B cell (primary cell): ENCODE measurements at regions not wholly inside any gene's neighbourhood (a gene's known extent, or its start where the extent isn't known, plus 50 kb on each side); places are given as distances from the start of the nearest gene placed in this dataset.

Source experiments
- CTCF ChIP-seq: fragments of 200-600 bp; IDR thresholded peaks from one replicate; pipeline ENCODE4 v1.8.0; 2022; ENCODE audit warnings: antibody characterized with exemption, mild to moderate bottlenecking
- EZH2 ChIP-seq: IDR thresholded peaks from 2 replicates; pipeline ENCODE4 v1.6.1; 2012; ENCODE audit warnings: borderline replicate concordance, low read depth, mild to moderate bottlenecking, moderate library complexity, low read length; ENCODE audit not compliant: insufficient read depth, poor library complexity, severe bottlenecking

- TF ChIP-seq CTCF (no peak), EZH2 (no peak)
Measured at GRCh38 chr1:218548764-218549163, 203.6 kb downstream of the TGFB2 start.
